ENCODE measurements at regions not wholly inside any gene's neighbourhood (a gene's known extent, or its start where the extent isn't known, plus 50 kb on each side); places are given as distances from the start of the nearest gene placed in this dataset.
"Not testable (repeated sequence)": the region's sequence is repeated elsewhere in the genome, so short reads cannot be mapped to it uniquely, and the experiment has no call there.

DNA sequence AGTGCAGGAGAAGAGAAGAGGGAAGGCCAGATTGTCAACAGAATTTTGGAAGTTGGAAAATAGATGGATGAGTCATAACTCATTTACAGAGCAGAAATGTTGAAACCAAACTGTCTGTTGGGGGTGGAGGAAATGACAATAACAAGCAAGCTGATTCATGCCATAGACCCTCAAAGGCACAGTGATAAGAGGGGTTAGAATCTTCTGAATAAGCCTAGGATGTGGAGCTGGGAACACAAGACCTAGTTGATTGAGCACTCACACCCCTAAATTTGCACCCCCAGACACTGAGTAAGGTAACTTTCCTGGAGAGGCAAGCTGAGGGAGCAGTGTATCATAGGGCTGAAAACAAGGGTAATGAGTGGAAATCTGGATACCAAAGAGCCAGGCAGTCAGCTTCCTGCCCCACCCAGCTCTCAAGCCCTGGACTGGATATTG is 141.4 kb downstream of the SCG2 start:
- peak; percentile 77 for DNase-seq (ENCODE audit: low read depth)

DNA sequence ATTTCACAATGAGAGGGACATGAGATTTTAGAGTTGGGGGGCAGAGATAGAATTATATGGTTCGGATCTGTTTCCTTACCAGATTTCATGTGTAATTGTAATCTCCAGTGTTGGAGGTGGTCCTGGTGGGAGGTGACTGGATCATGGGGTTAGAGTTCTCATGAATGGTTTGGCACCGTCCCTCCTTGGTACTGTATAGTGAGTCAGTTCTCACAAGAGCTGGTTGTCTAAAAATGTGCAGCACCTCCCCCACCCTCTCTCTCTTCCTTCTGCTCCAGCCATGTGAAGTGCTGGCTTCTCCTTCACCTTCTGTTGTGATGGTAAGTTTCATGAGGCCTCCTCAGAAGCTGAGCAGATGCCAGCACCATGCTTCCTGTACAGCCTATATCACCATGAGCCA is 138.1 kb downstream of the SCG2 start:
- DNase-seq (ENCODE audit: low read depth): no peak

DNA sequence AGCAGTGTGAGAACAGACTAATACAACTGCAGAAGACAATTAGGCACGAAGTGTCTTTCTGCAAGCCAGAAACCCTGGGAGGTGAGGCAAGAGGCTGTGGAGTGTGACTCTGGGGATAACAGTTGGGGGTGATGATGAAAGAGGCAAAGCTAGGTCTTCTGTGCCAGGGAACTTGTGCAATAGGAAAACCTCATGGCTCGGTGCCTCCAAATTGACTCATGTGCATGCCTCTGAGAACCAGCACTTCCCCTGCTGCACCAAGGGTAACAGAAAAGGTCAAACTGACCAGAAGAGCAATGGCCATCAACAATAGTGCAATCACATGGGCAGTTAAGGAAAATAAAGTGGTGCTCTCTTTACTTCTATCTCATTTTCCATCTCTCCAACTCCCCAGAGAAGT is 136.4 kb downstream of the SCG2 start:
- DNase-seq (ENCODE audit: low read depth): peak; percentile 98

DNA sequence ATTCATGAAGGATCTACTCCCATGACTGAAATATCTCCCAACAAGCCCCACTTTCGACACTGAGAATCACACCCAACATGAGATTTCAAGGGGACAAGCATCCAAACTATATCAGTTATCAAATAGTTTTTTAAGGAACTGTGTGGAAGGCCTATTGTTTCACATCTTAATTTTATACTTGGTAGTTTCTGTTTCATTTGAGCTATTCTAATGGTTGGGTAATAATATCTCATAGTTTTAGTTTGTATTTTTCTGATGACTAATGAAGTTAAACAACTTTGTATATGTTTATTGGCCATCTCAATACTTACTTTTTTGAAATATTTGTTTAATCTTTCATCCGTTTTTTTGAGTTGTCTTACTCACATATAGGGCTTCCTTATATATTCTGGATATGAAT is 135.0 kb downstream of the SCG2 start:
- no peak for DNase-seq (ENCODE audit: low read depth)

DNA sequence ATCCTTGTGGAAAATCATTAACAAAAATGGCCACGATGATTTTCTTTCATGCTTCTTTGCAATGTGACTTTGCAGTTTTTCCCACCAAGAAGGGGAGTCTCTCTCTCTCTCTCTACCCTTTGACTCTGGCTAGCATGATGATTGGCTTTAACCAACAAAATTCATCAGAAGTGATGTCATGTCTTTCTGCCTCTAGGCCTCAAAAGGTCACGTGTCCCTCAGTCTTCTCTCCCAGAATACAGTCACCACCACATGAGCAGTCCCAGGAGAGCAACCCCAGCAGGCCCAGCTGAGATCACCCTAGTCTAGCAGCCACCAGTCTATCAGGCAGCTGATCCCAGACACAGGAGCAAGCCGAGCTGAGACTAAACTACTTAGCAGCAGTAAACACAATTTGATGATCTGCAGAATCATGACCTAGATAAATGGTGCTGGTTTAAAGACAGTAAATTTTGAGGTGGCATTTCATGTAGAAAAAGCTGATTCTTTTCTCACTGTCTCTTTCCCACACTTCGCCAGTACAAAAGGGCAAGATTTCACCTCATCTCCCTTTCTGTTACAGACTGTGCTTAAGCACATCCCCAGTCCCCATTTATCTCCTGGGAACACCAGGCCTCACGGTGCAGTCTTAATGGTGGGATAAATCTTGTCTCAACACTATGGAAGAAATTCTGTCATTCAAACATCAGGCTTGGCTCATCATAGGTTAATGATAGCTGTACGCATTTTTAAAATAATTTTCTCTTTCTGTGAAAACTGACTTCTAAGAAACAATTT is 132.7 kb downstream of the SCG2 start:
- DNase-seq (ENCODE audit: low read depth): peak; percentile 96

DNA sequence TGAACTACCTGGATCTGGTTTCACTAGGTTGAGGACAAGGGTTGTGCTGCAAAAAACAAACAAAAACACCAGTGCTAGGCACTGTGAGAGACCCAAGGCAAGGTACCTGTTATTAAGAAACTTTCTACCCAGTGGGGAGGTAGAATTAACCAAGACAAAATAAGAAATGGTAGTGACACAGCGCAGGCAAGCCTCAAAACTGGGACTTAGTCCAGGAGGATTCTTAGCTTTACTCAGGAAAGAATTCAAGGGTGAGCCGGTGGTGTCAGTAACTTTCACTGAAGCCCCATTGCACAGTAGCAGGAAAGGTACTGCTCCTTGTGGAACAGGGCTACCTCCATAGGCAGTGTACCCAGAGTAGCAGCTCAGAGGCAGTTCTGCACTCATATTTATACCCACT is 131.6 kb downstream of the SCG2 start:
- no peak for DNase-seq (ENCODE audit: low read depth)

DNA sequence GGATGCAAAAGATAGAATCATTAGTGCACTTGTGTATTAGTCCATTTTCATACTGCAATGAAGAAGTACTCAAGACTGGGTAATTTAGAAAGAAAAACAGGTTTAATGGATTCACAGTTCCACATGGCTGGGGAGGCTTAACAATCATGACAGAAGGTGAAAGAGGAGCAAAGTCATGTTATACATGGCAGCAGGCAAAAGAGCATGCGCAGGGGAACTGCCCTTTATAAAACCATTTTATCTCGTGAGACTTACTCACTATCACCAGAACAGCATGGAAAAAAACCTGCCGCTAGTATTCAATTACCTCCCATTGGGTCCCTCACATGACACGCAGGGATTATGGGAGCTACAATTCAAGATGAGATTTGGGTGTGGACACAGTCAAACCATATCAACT is 129.4 kb downstream of the SCG2 start:
- no peak for DNase-seq (ENCODE audit: low read depth)

DNA sequence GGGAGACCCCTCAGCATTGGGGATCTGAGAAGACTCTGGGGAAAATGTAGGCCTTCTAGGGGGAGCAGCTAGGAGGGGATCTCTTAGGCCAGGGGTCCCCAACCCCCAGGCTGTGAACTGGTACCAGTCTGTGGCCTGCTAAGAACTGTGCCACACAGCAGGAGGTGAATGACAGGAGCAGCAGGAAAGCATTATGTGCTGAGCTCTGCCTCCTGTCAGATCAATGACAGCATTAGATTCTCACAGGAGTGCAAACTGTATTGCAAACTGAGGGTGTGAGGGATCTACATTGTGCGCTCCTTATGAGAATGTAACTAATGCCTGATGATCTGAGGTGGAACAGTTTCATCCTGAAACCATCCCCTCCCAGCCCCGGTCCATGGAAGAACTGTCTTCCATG is 127.3 kb downstream of the SCG2 start:
- peak; percentile 39 for DNase-seq (ENCODE audit: low read depth)

DNA sequence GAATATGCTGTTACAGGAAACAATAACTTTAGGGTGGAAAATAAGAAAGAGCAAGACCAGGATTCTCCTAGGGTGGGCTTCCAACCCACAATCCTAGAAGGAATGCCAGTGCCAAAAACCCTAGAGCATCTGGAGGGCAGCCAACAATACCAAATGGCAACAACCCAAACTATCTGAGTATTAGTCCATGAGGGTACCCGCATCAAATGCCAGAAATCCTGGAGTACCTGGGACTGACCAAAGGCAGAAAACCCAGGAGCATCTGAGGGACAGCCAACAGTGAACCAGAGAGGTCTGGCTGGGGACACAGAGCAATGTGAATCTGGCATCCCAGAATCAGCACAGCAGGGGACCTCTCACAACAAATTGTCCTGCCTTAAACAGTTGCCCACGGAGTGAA is 126.3 kb downstream of the SCG2 start:
- no peak for DNase-seq (ENCODE audit: low read depth)

DNA sequence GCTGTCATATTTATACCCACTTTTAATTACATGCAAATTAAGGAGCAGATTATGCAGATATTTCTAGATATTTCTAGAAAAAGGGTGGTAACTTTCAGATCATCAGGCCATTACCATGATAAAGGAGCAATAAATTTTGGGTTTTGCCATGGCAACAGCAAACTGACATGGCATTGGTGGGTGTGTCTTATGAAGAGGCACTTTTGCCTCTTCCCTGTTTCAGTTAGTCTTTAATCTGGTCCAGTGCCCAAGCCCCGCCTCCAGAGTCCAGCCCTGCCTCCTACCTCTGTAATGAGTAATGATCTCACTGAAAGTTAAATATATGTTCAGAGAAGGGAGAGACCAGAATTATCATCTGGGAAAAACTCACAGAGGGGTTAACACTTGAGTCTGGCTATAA is 124.8 kb downstream of the SCG2 start:
- no peak for DNase-seq (ENCODE audit: low read depth)

DNA sequence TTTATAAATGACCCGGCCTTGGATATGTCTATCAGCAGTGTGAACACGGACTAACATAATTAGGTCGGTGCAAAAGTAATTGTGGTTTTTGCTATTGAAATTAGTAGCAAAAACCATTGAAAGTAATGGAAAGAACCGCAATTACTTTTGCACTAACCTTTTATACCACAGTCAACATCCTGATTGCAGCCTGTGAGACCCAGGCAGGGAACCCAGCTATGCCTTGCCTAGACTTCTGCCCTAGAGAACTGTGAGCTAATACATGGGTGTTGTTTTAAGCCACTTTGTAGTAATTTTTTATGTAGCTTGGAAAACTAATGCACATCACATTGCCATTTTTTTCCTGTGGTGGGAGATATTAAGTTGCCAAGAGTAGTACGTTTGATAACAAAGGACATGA is 120.7 kb downstream of the SCG2 start:
- DNase-seq (ENCODE audit: low read depth): no peak

DNA sequence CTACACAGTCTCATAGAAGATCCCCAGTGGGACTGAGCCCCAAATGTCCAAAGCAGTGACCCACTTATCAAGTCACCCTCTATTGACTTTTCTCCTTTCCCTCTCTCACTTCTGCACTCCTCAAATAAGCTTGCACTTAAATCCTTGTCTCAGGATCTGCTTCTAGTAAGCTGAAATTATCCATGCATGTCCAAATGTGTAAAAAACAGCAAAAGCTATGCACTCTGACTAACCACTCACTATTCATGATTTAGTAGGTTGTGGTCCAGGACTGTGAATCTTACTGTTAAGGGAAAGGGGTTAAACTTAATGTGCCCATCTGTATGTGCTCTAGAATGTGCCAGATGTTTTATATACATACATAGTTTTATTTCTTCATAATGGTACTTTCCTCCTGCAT is 115.4 kb downstream of the SCG2 start:
- DNase-seq (ENCODE audit: low read depth): no peak

DNA sequence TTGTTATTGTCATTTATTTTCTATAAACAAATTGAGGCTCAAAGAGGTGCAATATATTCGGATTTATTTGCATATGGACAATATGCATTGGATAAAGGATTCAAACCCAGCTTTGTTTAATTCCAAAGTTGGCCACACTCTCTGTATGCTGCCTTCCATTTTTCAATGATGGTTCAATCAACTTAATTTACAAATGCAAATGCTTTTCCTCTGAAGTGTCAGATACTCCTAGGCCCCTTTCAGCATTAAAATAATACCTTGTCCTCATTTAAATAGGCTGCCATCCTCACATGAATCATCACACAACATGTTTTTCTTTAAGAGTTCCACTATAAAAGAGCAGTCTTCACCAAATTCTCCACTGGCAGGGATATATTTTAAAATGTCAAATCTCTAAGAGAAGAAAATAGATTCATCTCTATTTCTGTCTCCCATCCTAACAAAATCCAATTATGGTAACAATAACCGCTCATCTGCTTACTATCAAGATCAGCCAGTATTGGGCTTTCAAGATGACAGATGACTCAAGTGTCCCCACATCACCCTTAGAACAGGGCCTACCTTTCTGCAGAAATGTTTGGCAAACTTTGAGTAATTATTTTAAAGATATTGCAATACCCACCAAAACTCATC is 114.8 kb downstream of the SCG2 start:
- DNase-seq (ENCODE audit: low read depth): no peak

DNA sequence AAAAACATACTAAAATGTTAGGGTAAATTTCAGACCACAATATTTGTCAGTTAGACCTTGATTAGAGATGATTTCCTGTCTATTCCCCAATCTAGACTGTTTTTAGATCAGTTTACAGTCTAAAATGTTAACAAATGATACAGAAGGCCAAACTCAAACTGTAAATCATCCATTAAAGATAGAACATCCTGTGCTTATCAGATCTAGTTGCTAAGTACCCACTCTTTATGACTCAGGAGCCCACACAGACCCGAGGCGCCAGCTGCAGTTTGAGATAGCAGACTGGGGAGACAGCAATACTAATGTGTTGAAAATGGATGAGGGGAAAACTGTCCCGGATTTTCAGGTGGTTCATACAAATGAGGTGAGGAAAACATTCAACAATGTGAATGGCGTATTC is 113.3 kb downstream of the SCG2 start:
- DNase-seq (ENCODE audit: low read depth): peak; percentile 95

DNA sequence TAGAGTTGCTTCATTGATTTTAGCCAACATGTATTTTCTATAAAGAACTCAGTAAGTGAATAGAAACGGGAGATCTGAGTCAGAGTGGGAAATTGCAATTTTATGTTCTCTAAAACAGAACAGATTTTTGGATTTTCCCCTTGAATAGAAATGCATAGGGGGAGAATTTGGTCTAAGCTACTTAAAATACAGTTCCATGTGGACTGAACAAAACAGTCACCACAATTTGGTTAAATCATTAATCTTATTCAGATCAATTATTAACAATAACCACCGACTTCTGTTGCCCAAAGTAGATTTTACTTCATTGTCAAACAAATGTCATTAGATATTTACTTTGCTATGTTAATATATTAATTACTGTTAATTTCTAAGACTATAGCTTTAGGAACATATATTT is 107.7 kb downstream of the SCG2 start:
- no peak for DNase-seq (ENCODE audit: low read depth)

DNA sequence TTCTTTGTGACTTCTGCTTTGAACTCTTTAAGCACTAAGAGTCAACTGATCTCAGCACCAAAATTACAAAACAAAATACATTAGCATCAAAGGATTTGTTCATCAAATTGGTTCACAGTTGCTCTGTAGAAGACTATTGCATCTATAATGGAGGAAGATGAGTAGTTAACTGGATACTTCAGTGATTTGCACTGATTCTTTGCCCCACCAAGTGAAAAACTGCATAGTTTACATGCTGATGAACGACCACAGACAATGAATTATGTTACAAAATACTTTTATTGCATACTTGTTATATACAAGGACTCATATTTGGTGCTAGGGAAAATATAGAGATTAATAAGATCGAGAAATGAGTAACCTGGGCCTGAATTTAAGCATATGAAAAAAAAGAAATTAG is 107.2 kb downstream of the SCG2 start:
- DNase-seq (ENCODE audit: low read depth): no peak

DNA sequence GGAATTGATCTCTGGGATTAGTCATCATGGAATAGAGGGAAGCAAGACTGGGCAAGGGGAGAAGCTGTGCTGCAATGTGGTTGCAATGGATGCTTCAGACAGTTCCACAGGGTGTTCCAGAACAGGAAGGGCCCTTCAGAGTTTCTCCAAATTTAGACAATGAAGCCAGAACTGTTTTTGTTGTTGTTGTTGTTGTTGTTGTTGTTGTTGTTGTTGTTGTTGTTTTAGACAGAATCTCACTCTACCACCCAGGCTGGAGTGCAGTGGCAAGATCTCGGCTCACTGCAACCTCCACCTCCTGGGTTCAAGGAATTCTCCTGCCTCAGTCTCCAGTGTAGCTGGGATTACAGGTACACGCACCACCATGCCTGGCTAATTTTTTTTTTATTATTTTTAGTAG is 105.3 kb downstream of the SCG2 start:
- not testable (repeated sequence) for DNase-seq (ENCODE audit: low read depth)

DNA sequence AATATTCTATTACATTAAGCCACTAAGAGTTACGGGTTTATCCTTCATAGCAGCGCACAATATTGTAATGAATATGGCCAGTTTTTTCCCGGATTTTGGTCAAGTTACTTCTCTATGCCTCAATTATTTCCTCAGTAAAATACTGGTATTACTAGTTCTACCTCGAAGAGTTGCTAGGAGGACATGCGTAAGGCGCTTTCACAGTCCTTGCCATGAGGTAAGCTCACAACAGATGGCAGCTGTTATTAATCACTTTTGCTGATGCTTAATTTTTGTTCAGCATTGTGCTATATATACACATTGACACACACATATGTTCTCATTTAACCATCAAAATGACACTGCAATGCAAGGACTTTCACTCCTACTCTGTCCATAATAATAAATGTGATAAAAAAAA is 101.5 kb downstream of the SCG2 start:
- no peak for DNase-seq (ENCODE audit: low read depth)

DNA sequence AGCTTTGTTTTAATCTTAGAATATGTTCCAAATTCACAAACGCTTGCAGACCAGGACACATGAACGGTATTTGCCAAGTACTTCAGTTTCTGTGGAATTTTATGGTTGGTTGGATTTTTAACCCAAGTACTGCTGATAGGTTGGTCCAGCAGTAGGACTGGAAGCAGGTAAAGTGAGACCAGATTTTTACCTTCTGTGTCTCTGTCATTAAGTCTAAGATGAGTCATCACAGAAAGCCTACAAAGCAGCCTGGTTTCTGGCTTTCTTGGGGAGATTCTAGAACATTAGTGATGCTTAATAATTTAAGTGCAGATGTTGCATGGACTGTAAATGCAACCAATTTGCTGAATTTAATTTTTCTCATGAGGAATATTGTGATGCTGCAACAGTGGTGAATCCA is 100.5 kb downstream of the SCG2 start:
- no peak for DNase-seq (ENCODE audit: low read depth)

DNA sequence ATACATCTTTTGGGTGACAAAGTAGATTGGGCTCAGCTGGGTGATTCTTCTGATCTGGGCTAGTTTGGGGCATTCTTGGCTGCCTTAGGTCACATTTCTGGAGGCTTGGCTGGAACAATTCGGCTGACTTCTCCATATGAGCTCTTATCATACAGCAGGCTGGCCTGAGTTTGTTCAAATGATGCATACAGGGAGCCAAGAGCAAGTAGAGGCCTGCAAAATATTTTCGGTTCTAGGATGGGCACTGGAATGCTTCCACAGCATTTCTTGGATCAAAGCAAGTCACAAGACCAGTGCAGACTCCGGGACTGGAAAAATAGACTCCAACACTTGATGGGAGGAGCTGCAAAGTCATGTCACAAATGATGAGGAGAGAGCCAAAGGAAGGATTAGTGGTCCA is 98.4 kb downstream of the SCG2 start:
- DNase-seq (ENCODE audit: low read depth): no peak

DNA sequence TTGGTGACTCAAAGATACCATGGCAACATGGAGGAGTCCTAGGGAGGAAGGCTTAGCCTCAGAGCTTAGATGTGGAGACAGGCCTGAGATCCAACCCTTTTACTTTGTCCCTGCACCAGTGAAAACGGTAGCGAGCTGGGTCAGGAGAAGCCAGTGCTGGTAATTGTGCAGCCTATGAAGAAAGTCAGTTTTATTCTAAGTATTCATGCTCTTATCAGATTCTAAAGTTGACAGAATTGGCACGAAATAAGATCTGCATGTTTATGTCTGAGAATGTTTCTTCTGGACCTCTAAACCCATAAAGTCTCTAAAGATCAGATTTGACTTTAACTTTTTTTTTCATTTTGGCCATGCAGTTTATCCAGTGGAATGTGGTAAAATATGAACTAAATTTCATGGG is 93.8 kb downstream of the SCG2 start:
- DNase-seq (ENCODE audit: low read depth): no peak

DNA sequence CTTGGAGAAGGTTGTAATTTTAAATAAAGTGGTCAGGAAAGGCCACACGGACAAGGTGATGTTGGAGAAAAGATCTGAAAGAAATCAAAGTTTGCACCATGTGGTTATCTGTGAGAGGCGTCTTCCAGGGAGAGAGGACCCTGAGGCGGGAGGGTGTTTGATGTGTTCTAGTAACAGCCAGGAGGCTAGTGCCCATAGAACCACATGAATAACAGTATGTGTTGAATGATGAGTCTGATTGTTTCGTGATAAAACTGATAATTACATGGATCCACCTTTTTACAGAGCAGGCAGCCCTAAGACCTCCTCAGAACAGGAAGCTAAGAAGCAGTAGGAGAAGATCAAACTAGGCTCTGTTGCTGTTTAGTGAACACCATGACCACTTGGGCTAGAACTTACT is 91.4 kb downstream of the SCG2 start:
- no peak for DNase-seq (ENCODE audit: low read depth)

DNA sequence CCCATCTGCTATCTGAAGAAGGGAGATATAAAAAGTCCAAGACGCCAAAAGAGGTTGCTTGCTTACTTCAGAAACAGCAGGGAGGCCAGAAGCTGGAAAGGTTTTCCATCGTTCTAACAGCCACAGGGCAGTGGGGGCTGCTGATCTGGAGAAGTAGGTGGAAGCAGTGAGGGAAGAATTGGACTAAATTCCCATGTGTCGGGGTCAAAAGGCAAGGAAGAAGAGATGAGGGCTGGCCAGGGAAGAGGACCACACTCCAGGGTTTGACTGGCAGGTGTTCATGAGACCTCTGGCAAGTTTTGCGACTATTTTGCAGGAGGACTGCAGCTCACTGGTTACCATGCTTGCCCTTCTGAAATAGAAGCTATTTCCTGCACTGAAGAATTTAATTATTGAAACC is 91.0 kb downstream of the SCG2 start:
- DNase-seq (ENCODE audit: low read depth): no peak

Data from LHCN-M2 (cell line).